ENCODE measurements at regions not wholly inside any gene's neighbourhood (a gene's known extent, or its start where the extent isn't known, plus 50 kb on each side); places are given as distances from the start of the nearest gene placed in this dataset.
A peak's percentile ranks its signal among the peaks of the same experiment; 100 is the strongest.

- FAIRE-seq = no peak
Measured at GRCh38 chr2:144707736-144708326, 187.9 kb upstream of the ZEB2 start.

GRCh38 chr2:144706647-144707046 is 186.7 kb upstream of the ZEB2 start:
- no peak for FAIRE-seq

GRCh38 chr2:144705328-144706245 is 185.7 kb upstream of the ZEB2 start:
- peak; percentile 64 for FAIRE-seq

- no peak for FAIRE-seq
Measured at GRCh38 chr2:144704709-144705095, 184.8 kb upstream of the ZEB2 start.

- FAIRE-seq = no peak
Measured at GRCh38 chr2:144703852-144704708, 184.2 kb upstream of the ZEB2 start.

- FAIRE-seq = no peak
Measured at GRCh38 chr2:144702051-144702450, 182.1 kb upstream of the ZEB2 start.

GRCh38 chr2:144701259-144701658 is 181.3 kb upstream of the ZEB2 start:
- FAIRE-seq = no peak

GRCh38 chr2:144698156-144698555 is 178.2 kb upstream of the ZEB2 start:
- no peak for FAIRE-seq

- FAIRE-seq = no peak
Measured at GRCh38 chr2:144695657-144696056, 175.7 kb upstream of the ZEB2 start.

GRCh38 chr2:144694456-144694855 is 174.5 kb upstream of the ZEB2 start:
- no peak for FAIRE-seq

- FAIRE-seq = no peak
Measured at GRCh38 chr2:144693179-144693578, 173.3 kb upstream of the ZEB2 start.

- FAIRE-seq = no peak
Measured at GRCh38 chr2:144692661-144693060, 172.7 kb upstream of the ZEB2 start.

GRCh38 chr2:144690771-144691170 is 170.9 kb upstream of the ZEB2 start:
- no peak for FAIRE-seq

- FAIRE-seq = no peak
Measured at GRCh38 chr2:144686518-144687215, 166.7 kb upstream of the ZEB2 start.

GRCh38 chr2:144683966-144684365 is 164.0 kb upstream of the ZEB2 start:
- FAIRE-seq = no peak

- FAIRE-seq = no peak
Measured at GRCh38 chr2:144683107-144683753, 163.3 kb upstream of the ZEB2 start.

GRCh38 chr2:144682248-144682647 is 162.3 kb upstream of the ZEB2 start:
- no peak for FAIRE-seq

GRCh38 chr2:144681389-144681788 is 161.5 kb upstream of the ZEB2 start:
- no peak for FAIRE-seq

GRCh38 chr2:144679942-144680341 is 160.0 kb upstream of the ZEB2 start:
- peak; percentile 94 for FAIRE-seq

GRCh38 chr2:144678736-144679135 is 158.8 kb upstream of the ZEB2 start:
- no peak for FAIRE-seq

- FAIRE-seq = no peak
Measured at GRCh38 chr2:144675731-144676130, 155.8 kb upstream of the ZEB2 start.

- no peak for FAIRE-seq
Measured at GRCh38 chr2:144675331-144675730, 155.4 kb upstream of the ZEB2 start.

Measured in islet of Langerhans (tissue), 1 donor.